HepG2 (cell line): ENCODE measurements at regions not wholly inside any gene's neighbourhood (a gene's known extent, or its start where the extent isn't known, plus 50 kb on each side); places are given as distances from the start of the nearest gene placed in this dataset.

ENCODE experiments used
- ATAC-seq: fragments of 200-7000 bp; cut with Tn5 transposase; 3 replicates; pipeline ENCODE4 v1.9.1; 2020; ENCODE audit warnings: mild to moderate bottlenecking, moderate library complexity
- BruUV-seq: library from RNA; stranded (reverse); fragments of 400-500 nt; replicated peaks from 2 replicates; lab custom pipeline; 2021; lab: Mats Ljungman, UMichigan
- CTCF ChIA-PET: fragments of 300-600 bp; formaldehyde crosslinking; extraction: SDS; loops from one replicate; lab custom pipeline; 2021; ENCODE audit warnings: low total read pairs, inconsistent platforms, low intra/inter-chr PET ratio; lab: Yijun Ruan, JAX
- POLR2A ChIA-PET: fragments of 350-600 bp; sonication (Branson Sonifier 250); formaldehyde crosslinking; loops from one replicate; lab custom pipeline; 2020; ENCODE audit warnings: antibody characterized with exemption, inconsistent platforms; lab: Yijun Ruan, JAX
- DNase-seq: peaks from one replicate; pipeline ENCODE4 v3.0.0-alpha.2; 2015; ENCODE audit warnings: low spot score
- FAIRE-seq: peaks from 3 replicates; lab custom pipeline; 2011; peaks lifted over from hg19 to GRCh38; lab: Jason Lieb, UNC
- H2AFZ ChIP-seq: one replicate; pipeline ENCODE4 v1.6.1; 2011; ENCODE audit warnings: low read length, inconsistent platforms
- H3K27ac ChIP-seq: fragments of 300-600 bp; 3 replicates; pipeline ENCODE4 v1.8.0; 2011; ENCODE audit warnings: mixed run types, mild to moderate bottlenecking, mixed read lengths, low read length, inconsistent platforms; ENCODE audit not compliant: insufficient read depth; ENCODE audit errors: extremely low read length
- H3K27me3 ChIP-seq, 2 experiments: fragments of 200-600 bp in 1 of 2; 2 replicates in 1 of 2; 3 replicates in 1 of 2; pipeline versions ENCODE4 v1.6.0 to v1.8.0; 2011; ENCODE audit warnings: low read length in 2 of 2, mild to moderate bottlenecking in 2 of 2, moderate library complexity in 2 of 2, inconsistent platforms in 1 of 2; ENCODE audit not compliant: insufficient read depth in 2 of 2, control insufficient read depth in 1 of 2
- H3K36me3 ChIP-seq, 2 experiments: fragments of 200-600 bp in 1 of 2; replicated peaks in 1 of 2; 2 replicates in 1 of 2; 3 replicates in 1 of 2; pipeline versions ENCODE4 v1.5.1 to v1.8.0; 2011; ENCODE audit warnings: low read length in 2 of 2, inconsistent platforms in 1 of 2; ENCODE audit not compliant: insufficient read depth in 2 of 2, control insufficient read depth in 1 of 2
- H3K4me1 ChIP-seq: 2 replicates; pipeline ENCODE4 v1.5.1; 2012; ENCODE audit warnings: low read length, inconsistent platforms; ENCODE audit not compliant: insufficient read depth
- H3K4me2 ChIP-seq: 2 replicates; pipeline ENCODE4 v1.6.0; 2011; ENCODE audit warnings: low read depth, low read length, inconsistent platforms
- H3K4me3 ChIP-seq, 3 experiments: fragments of 200-600 bp in 1 of 3; sonication (generic), shearing (Covaris generic) in 1 of 3; replicated peaks in 1 of 3; 2 replicates each; pipeline ENCODE4 v1.5.1; 2011 to 2016; ENCODE audit warnings: low read length in 3 of 3, inconsistent platforms in 2 of 3, low read depth in 2 of 3, mild to moderate bottlenecking in 2 of 3, control low read depth in 1 of 3, mixed read lengths in 1 of 3; ENCODE audit not compliant: insufficient read depth in 1 of 3
- H3K79me2 ChIP-seq: one replicate; pipeline ENCODE4 v1.6.1; 2011; ENCODE audit warnings: low read length, inconsistent platforms; ENCODE audit not compliant: insufficient read depth
- H3K9ac ChIP-seq: 2 replicates; pipeline ENCODE4 v1.6.0; 2011; ENCODE audit warnings: mild to moderate bottlenecking, low read depth, low read length, inconsistent platforms; ENCODE audit not compliant: insufficient read depth
- H3K9me3 ChIP-seq: 2 replicates; pipeline ENCODE4 v1.5.1; 2012; ENCODE audit warnings: mild to moderate bottlenecking, low read length
- H4K20me1 ChIP-seq: 2 replicates; pipeline ENCODE4 v1.6.0; 2011; ENCODE audit warnings: inconsistent platforms, mild to moderate bottlenecking, low read length, moderate library complexity; ENCODE audit not compliant: insufficient read depth
- HDAC2 ChIP-seq: sonication (generic); formaldehyde crosslinking; IDR thresholded peaks from 2 replicates; pipeline ENCODE4 v1.4.0; 2020; ENCODE audit warnings: missing genetic modification reagents
- KAT2B ChIP-seq: fragments of 150-350 bp; IDR thresholded peaks from 2 replicates; pipeline ENCODE4 v1.6.1; 2014; ENCODE audit warnings: low read depth, low read length, borderline replicate concordance
- KMT2A ChIP-seq: sonication (generic); formaldehyde crosslinking; IDR thresholded peaks from 2 replicates; pipeline ENCODE4 v1.4.0; 2020; ENCODE audit warnings: missing genetic modification reagents
- KMT2B ChIP-seq: IDR thresholded peaks from 2 replicates; pipeline ENCODE4 v1.6.1; 2016; ENCODE audit warnings: missing genetic modification reagents, missing compliant biosample characterization
- MIER3 ChIP-seq: IDR thresholded peaks from 2 replicates; pipeline ENCODE4 v1.6.1; 2016; ENCODE audit warnings: missing compliant biosample characterization, borderline replicate concordance
- MIXL1 ChIP-seq: IDR thresholded peaks from 2 replicates; pipeline ENCODE4 v1.6.1; 2016
- NFE2 ChIP-seq: sonication (generic); formaldehyde crosslinking; IDR thresholded peaks from 2 replicates; pipeline ENCODE4 v1.4.0; 2020; ENCODE audit warnings: missing genetic modification reagents
- NR2F1 ChIP-seq, 2 experiments: fragments of 450-650 bp in 1 of 2; formaldehyde crosslinking in 1 of 2; IDR thresholded peaks; 2 replicates each; pipeline versions ENCODE4 v1.5.0 to v1.6.1; 2016 to 2020; ENCODE audit warnings: mild to moderate bottlenecking in 1 of 2, missing compliant biosample characterization in 1 of 2, missing genetic modification reagents in 1 of 2, moderate library complexity in 1 of 2
- TBX3 ChIP-seq: fragments of 450-650 bp; IDR thresholded peaks from 2 replicates; pipeline ENCODE4 v1.6.1; 2017; ENCODE audit warnings: antibody characterized with exemption, mild to moderate bottlenecking, inconsistent platforms, borderline replicate concordance
- U2AF1 ChIP-seq: fragments of 200-400 bp; formaldehyde crosslinking; optimal IDR thresholded peaks from 2 replicates; pipeline ENCODE3; 2017; ENCODE audit warnings: mild to moderate bottlenecking, low read depth, low read length
- ZNF12 ChIP-seq: sonication (generic); formaldehyde crosslinking; IDR thresholded peaks from 2 replicates; pipeline ENCODE4 v1.5.0; 2020; ENCODE audit warnings: missing genetic modification reagents
- ZNF225 ChIP-seq: sonication (generic); formaldehyde crosslinking; IDR thresholded peaks from 2 replicates; pipeline ENCODE4 v1.4.0; 2020; ENCODE audit warnings: mild to moderate bottlenecking, missing genetic modification reagents
- ZNF672 ChIP-seq: sonication (generic); formaldehyde crosslinking; IDR thresholded peaks from 2 replicates; pipeline ENCODE4 v1.8.1; 2022; ENCODE audit warnings: missing genetic modification reagents
- ZNF772 ChIP-seq: sonication (generic); formaldehyde crosslinking; IDR thresholded peaks from 2 replicates; pipeline ENCODE4 v1.5.0; 2020; ENCODE audit warnings: mild to moderate bottlenecking, missing genetic modification reagents
- in situ Hi-C: cut with HindIII; loops from 2 replicates; pipeline ENCODE4 v1.10.0; 2017; ENCODE audit warnings: low pct_unique_long_range_greater_than_20kb; ENCODE audit not compliant: extremely low pct_ligation_motif_present
- intact Hi-C: fragments of 100-400 bp; cut with micrococcal nuclease; formaldehyde crosslinking; loops from one replicate; pipeline ENCODE4 v1.10.0; 2022; ENCODE audit not compliant: unreplicated experiment
- TF ChIP-seq, protein P1 (sequence below): sonication (generic); formaldehyde crosslinking; IDR thresholded peaks from 2 replicates; pipeline ENCODE4 v1.4.0; 2020; ENCODE audit warnings: mild to moderate bottlenecking, missing genetic modification reagents
- TF ChIP-seq, protein P2 (sequence below): sonication (generic); formaldehyde crosslinking; IDR thresholded peaks from 2 replicates; pipeline ENCODE4 v1.8.1; 2023; ENCODE audit warnings: mild to moderate bottlenecking, missing genetic modification reagents
- TF ChIP-seq, protein P3 (sequence below): sonication (generic); formaldehyde crosslinking; IDR thresholded peaks from 2 replicates; pipeline ENCODE4 v1.4.0; 2020; ENCODE audit warnings: missing genetic modification reagents

DNA sequence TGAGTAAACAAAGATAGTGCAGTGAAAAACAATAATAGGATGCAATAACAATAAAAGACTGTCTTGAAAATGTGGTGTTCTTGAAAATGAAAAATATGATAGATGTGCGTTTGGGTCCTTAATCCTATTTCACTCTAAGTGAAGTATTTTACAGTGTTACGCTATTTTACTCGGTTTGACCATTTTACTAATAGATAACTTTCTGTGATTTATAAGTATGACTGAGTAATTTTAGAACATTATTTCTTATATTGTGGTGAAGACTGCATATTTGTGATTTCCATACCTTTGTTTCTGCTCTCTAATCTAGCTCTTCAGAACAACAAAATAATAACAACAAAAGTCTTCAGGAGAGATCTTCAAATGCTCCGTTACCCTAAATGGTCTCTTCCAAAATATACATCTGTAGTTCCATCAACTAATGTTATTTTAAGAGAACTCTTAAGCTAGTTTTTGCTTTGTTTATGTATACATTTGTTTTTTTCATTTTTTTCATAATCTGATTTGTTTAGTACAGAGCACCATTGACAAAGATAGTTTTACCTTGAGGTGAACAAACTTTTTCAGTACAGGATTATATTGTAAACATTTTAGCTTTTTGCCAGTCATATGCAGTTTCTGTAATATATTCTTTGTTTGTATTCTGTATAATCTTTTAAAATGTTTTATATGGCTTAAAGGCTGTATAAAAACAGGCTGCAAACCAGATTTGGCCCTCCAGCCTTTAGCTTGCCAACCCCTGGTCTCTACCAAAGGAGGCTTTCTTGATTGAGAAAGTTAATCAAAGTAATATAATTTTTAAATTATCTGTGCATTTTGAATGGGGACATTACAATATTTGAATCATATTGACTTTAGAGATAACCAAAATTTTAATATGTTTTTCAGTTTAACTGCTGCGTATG lies 1572.7 kb upstream of the PRR20A start (continued):
- TF ChIP-seq, protein P1, sequence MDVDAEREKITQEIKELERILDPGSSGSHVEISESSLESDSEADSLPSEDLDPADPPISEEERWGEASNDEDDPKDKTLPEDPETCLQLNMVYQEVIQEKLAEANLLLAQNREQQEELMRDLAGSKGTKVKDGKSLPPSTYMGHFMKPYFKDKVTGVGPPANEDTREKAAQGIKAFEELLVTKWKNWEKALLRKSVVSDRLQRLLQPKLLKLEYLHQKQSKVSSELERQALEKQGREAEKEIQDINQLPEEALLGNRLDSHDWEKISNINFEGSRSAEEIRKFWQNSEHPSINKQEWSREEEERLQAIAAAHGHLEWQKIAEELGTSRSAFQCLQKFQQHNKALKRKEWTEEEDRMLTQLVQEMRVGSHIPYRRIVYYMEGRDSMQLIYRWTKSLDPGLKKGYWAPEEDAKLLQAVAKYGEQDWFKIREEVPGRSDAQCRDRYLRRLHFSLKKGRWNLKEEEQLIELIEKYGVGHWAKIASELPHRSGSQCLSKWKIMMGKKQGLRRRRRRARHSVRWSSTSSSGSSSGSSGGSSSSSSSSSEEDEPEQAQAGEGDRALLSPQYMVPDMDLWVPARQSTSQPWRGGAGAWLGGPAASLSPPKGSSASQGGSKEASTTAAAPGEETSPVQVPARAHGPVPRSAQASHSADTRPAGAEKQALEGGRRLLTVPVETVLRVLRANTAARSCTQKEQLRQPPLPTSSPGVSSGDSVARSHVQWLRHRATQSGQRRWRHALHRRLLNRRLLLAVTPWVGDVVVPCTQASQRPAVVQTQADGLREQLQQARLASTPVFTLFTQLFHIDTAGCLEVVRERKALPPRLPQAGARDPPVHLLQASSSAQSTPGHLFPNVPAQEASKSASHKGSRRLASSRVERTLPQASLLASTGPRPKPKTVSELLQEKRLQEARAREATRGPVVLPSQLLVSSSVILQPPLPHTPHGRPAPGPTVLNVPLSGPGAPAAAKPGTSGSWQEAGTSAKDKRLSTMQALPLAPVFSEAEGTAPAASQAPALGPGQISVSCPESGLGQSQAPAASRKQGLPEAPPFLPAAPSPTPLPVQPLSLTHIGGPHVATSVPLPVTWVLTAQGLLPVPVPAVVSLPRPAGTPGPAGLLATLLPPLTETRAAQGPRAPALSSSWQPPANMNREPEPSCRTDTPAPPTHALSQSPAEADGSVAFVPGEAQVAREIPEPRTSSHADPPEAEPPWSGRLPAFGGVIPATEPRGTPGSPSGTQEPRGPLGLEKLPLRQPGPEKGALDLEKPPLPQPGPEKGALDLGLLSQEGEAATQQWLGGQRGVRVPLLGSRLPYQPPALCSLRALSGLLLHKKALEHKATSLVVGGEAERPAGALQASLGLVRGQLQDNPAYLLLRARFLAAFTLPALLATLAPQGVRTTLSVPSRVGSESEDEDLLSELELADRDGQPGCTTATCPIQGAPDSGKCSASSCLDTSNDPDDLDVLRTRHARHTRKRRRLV (CRISPR knock-in tag) = no peak
- TF ChIP-seq MIER3 (CRISPR knock-in tag) (no peak), ZNF225 (CRISPR knock-in tag) (no peak), MIXL1 (no peak), U2AF1 (no peak)

DNA sequence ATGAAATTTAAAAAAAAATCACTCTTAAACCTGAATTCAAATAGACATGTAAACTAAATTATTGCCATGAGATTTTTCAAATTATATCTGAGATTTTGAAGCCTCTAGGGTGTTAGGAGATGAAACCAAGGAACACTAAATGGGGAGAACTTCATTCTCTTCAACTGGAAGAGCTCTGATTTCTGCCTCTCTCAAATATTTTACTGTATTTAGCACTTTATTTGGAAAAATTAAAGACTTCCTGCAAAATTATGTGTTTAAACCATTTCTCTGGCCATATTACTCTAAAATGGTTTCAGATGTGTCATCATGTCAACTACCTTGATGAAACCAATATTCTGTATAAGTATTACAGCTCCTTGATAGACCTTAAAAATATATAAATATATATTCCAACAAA lies 1571.6 kb upstream of the PRR20A start:
- BruUV-seq = no TSS peak
- intact Hi-C loops (no loop called here), in situ Hi-C loops (no loop called here)
- ChIA-PET POLR2A (no interaction called here), CTCF (no interaction called here)
- no peak for ATAC-seq
- Histone ChIP-seq H3K36me3 (no peaks in the 10 kb centered on the region), H3K27ac (no peak overlapping the region), H2AFZ (no peak overlapping the region), H3K4me2 (no peak overlapping the region), H3K9me3 (peaks cover 20% of the 10 kb centered on the region), H3K79me2 (no peaks in the 10 kb centered on the region), H3K9ac (no peak overlapping the region), H3K4me3 (no peak overlapping the region), H3K27me3 (no peaks in the 10 kb centered on the region), H3K4me1 (no peaks in the 10 kb centered on the region), H4K20me1 (no peaks in the 10 kb centered on the region)
- DNase-seq = no peak
- no peak for FAIRE-seq
- TF ChIP-seq ZNF12 (CRISPR knock-in tag) = no peak
- TF ChIP-seq ZNF672 = no peak
- TF ChIP-seq KMT2B (CRISPR knock-in tag) = no peak
- TF ChIP-seq KMT2A = no peak
- TF ChIP-seq TBX3 = no peak
- TF ChIP-seq, protein P2, sequence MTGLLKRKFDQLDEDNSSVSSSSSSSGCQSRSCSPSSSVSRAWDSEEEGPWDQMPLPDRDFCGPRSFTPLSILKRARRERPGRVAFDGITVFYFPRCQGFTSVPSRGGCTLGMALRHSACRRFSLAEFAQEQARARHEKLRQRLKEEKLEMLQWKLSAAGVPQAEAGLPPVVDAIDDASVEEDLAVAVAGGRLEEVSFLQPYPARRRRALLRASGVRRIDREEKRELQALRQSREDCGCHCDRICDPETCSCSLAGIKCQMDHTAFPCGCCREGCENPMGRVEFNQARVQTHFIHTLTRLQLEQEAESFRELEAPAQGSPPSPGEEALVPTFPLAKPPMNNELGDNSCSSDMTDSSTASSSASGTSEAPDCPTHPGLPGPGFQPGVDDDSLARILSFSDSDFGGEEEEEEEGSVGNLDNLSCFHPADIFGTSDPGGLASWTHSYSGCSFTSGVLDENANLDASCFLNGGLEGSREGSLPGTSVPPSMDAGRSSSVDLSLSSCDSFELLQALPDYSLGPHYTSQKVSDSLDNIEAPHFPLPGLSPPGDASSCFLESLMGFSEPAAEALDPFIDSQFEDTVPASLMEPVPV = no peak
- no peak for TF ChIP-seq HDAC2 (CRISPR knock-in tag)
- no peak for TF ChIP-seq NR2F1 (CRISPR knock-in tag; IDR thresholded peaks at IDR 0.05)
- TF ChIP-seq, protein P3, sequence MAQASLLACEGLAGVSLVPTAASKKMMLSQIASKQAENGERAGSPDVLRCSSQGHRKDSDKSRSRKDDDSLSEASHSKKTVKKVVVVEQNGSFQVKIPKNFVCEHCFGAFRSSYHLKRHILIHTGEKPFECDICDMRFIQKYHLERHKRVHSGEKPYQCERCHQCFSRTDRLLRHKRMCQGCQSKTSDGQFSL (CRISPR knock-in tag) = no peak
- no peak for TF ChIP-seq KAT2B
- TF ChIP-seq ZNF772 (CRISPR knock-in tag) = no peak
- no peak for TF ChIP-seq NFE2 (CRISPR knock-in tag)
